ENCODE measurements at regions not wholly inside any gene's neighbourhood (a gene's known extent, or its start where the extent isn't known, plus 50 kb on each side); places are given as distances from the start of the nearest gene placed in this dataset.

DNA sequence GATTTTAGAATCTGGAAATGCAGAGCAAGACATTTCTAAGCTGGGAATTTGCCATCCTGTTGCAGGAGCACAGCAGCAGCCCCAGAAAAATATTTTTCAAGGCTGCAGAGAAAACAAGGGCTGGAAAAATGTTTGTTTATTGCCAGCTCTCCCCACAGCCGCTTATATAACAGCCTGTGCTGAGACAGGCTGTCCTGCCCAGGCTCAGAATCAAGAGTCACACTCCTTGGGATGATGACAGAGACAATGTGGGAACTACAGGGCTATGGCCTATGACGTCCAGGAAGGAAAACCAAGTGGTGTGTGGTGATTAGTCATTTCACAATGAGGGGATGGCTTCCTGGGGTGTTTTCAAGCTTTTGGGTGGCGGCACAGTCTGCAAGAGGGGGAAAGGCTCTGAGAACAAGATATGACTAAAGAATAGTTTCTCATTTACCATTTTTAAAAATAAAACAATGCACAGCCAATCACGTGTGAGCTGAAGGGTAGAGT is 136.3 kb upstream of the SERP2 start:
- Histone ChIP-seq H3K27ac (peak overlapping the region; percentile 83), H3K9me3 (no peaks in the 10 kb centered on the region), H3K4me1 (peaks cover 38% of the 10 kb centered on the region), H3K27me3 (ENCODE audit: low read depth) (no peaks in the 10 kb centered on the region), H3K4me3 (no peak overlapping the region), H3K36me3 (no peaks in the 10 kb centered on the region)
- intact Hi-C loops (cut with DNase I) = loop anchor here (10.0 kb wide), 1 partner anchor 197 kb away; no protein-coding TSS in a partner anchor
- TF ChIP-seq, protein P1, sequence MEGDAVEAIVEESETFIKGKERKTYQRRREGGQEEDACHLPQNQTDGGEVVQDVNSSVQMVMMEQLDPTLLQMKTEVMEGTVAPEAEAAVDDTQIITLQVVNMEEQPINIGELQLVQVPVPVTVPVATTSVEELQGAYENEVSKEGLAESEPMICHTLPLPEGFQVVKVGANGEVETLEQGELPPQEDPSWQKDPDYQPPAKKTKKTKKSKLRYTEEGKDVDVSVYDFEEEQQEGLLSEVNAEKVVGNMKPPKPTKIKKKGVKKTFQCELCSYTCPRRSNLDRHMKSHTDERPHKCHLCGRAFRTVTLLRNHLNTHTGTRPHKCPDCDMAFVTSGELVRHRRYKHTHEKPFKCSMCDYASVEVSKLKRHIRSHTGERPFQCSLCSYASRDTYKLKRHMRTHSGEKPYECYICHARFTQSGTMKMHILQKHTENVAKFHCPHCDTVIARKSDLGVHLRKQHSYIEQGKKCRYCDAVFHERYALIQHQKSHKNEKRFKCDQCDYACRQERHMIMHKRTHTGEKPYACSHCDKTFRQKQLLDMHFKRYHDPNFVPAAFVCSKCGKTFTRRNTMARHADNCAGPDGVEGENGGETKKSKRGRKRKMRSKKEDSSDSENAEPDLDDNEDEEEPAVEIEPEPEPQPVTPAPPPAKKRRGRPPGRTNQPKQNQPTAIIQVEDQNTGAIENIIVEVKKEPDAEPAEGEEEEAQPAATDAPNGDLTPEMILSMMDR (IDR thresholded peaks at IDR 0.05) = no peak
- no peak for DNase-seq
- ATAC-seq = peak; percentile 93 to 95

DNA sequence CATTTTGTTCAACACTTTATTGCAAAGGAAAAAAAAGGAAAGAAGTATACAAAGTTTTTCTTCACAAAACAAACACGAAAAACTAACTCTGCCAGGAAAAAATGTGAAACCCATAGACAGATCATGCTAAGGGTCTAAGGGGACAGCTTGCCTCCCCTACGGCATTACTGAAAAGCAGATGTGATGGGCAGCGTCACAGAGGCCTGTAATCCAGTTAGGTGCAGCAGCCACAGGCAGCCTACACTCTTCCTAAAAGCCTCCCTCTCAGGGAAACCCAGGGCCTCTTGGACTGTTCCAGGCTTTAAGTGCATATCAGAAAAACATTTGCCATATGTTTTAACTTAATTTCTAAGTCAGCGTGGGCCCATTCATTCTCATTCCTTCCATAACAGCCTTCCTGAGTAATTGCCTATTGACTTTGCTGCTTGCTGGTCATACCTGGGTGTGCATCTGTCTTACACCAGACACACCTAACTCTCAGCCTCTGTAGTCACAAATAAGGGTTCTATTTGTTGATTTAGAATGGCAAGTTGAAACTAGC is 135.7 kb upstream of the SERP2 start:
- TF ChIP-seq, protein P1 (IDR thresholded peaks at IDR 0.05) = no peak
- H3K4me1 ChIP-seq = peaks cover 31% of the 10 kb centered on the region
- H3K27ac ChIP-seq = peak overlapping the region; percentile 83
- intact Hi-C loops (cut with DNase I) = loop anchor here (10.0 kb wide), 1 partner anchor 197 kb away; no protein-coding TSS in a partner anchor
- DNase-seq = no peak
- no peaks in the 10 kb centered on the region for H3K9me3 ChIP-seq
- no peaks in the 10 kb centered on the region for H3K36me3 ChIP-seq
- no peak for ATAC-seq
- no peaks in the 10 kb centered on the region for H3K27me3 ChIP-seq (ENCODE audit: low read depth)
- H3K4me3 ChIP-seq = no peak overlapping the region

DNA sequence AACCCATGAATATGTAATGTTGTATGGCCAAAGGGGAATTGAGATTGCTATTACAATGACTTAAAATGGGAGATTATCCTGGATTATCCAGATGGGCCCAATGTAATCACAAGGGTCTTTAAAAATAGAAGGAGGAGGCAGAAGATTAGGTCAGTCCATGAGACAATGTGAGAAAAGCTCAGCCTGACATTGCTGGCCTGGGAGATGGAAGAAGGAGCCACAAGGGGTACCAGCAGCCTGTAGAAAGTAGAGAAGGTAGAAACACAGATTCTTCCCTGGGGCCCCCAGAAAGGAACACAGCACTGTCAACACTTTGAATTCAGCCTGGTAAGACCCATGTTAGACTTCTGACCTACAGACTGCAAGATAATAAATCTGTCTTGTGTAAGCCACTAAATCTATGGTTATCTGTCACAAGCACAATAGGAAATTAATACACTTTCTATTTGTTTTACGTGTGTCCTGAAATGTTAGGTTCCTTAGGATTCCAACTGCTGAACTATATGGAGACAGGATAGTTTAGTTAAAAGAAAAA is 132.9 kb upstream of the SERP2 start:
- TF ChIP-seq, protein P1 (IDR thresholded peaks at IDR 0.05) = no peak
- no peaks in the 10 kb centered on the region for H3K27me3 ChIP-seq (ENCODE audit: low read depth)
- no peak overlapping the region for H3K4me3 ChIP-seq
- peaks cover 24% of the 10 kb centered on the region for H3K4me1 ChIP-seq
- H3K27ac ChIP-seq = no peak overlapping the region
- no peak for DNase-seq
- ATAC-seq = no peak
- H3K36me3 ChIP-seq = no peaks in the 10 kb centered on the region
- intact Hi-C loops (cut with DNase I) = no loop called here
- no peaks in the 10 kb centered on the region for H3K9me3 ChIP-seq

DNA sequence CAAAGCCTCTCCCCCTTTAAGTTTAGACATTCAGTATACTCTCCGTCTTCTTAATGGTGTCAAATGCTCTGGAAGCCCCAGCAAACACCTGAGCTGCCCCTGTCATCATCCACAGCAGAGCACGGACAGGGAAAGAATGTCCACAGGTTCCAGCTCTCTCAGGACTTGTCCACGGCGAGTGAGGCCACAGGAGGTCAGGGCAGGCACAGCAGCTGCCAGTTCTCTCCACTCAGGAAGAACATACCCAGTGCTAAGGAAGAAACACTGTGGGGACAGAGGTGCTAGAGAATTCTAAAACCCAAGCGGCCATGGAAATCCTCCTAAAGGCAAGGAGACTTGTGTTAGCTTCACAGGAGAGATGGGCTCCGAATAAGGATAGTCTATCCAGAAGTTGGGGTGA is 132.0 kb upstream of the SERP2 start:
- DNase-seq = no peak
- no peak overlapping the region for H3K27ac ChIP-seq
- intact Hi-C loops (cut with DNase I) = no loop called here
- TF ChIP-seq, protein P1 (IDR thresholded peaks at IDR 0.05) = no peak
- H3K4me3 ChIP-seq = no peak overlapping the region
- H3K36me3 ChIP-seq = no peaks in the 10 kb centered on the region
- no peaks in the 10 kb centered on the region for H3K27me3 ChIP-seq (ENCODE audit: low read depth)
- no peaks in the 10 kb centered on the region for H3K9me3 ChIP-seq
- no peak for ATAC-seq
- peaks cover 15% of the 10 kb centered on the region for H3K4me1 ChIP-seq

DNA sequence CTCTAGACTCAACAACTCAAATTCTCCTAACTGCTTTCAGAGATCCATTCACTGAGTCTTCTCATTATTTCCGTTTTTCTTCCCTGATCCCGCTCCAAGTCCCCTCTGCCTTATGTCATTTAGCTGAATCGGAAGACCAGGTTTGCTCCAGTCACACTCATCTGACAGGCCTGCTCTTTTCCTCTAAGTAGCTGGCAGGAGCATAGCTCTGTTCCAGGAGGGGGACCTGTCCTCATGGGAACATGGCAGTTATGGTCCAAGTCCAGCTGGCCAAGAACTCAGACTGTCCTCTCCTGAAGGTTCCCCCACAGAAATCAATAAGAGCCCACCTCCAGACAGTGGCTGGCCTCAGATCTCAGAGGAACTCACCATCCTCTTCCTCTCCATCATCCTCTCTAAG is 130.9 kb upstream of the SERP2 start:
- H3K36me3 ChIP-seq = no peaks in the 10 kb centered on the region
- DNase-seq (no peak), ATAC-seq (no peak)
- peak overlapping the region; percentile 13 for H3K27ac ChIP-seq
- no peaks in the 10 kb centered on the region for H3K9me3 ChIP-seq
- TF ChIP-seq, protein P1 (IDR thresholded peaks at IDR 0.05) = no peak
- H3K4me3 ChIP-seq = no peak overlapping the region
- H3K27me3 ChIP-seq (ENCODE audit: low read depth) = no peaks in the 10 kb centered on the region
- intact Hi-C loops (cut with DNase I) = no loop called here
- peaks cover 5% of the 10 kb centered on the region for H3K4me1 ChIP-seq

All from lower lobe of right lung (tissue), 2 donors.